NB4 (cell line): ENCODE measurements at regions not wholly inside any gene's neighbourhood (a gene's known extent, or its start where the extent isn't known, plus 50 kb on each side); places are given as distances from the start of the nearest gene placed in this dataset.

ENCODE experiments used
- MYC ChIP-seq: IDR thresholded peaks from 2 replicates; pipeline ENCODE4 v1.6.1; 2011; ENCODE audit warnings: low read depth, low read length
- POLR2A ChIP-seq: IDR thresholded peaks from 2 replicates; pipeline ENCODE4 v1.6.1; 2011; ENCODE audit warnings: mild to moderate bottlenecking; ENCODE audit not compliant: insufficient read length; ENCODE audit errors: extremely low read depth
- TF ChIP-seq, protein P1 (sequence below): IDR thresholded peaks from 2 replicates; pipeline ENCODE4 v1.6.1; 2011; ENCODE audit warnings: low read depth, low read length
- TF ChIP-seq, protein P2 (sequence below): IDR thresholded peaks from one replicate; pipeline ENCODE4 v1.5.1; 2012; ENCODE audit warnings: low read depth, low read length

DNA sequence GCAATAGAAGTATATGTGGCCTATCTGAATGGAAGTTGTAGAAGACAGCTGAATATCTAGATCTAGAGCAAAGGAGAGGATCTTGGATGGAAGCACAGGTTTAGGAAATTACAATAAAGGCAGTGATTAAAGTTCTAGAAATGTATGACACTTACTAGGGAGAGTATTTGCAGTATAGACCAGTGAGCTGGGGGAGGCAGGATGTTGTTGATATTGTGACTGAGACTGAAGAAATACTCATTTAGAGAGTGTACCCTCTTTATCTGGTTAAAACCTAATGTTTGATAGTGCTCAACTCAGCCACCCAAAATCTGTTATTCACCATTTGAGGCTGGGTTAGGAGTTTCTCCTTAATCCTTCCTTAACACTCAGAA, 439.5 kb downstream of the GRXCR1 start:
- TF ChIP-seq, protein P1, sequence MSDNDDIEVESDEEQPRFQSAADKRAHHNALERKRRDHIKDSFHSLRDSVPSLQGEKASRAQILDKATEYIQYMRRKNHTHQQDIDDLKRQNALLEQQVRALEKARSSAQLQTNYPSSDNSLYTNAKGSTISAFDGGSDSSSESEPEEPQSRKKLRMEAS: no peak
- no peak for TF ChIP-seq POLR2A
- TF ChIP-seq, protein P2, sequence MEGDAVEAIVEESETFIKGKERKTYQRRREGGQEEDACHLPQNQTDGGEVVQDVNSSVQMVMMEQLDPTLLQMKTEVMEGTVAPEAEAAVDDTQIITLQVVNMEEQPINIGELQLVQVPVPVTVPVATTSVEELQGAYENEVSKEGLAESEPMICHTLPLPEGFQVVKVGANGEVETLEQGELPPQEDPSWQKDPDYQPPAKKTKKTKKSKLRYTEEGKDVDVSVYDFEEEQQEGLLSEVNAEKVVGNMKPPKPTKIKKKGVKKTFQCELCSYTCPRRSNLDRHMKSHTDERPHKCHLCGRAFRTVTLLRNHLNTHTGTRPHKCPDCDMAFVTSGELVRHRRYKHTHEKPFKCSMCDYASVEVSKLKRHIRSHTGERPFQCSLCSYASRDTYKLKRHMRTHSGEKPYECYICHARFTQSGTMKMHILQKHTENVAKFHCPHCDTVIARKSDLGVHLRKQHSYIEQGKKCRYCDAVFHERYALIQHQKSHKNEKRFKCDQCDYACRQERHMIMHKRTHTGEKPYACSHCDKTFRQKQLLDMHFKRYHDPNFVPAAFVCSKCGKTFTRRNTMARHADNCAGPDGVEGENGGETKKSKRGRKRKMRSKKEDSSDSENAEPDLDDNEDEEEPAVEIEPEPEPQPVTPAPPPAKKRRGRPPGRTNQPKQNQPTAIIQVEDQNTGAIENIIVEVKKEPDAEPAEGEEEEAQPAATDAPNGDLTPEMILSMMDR: no peak
- no peak for TF ChIP-seq MYC
